HUDEP-2 (cell line): ENCODE measurements at regions not wholly inside any gene's neighbourhood (a gene's known extent, or its start where the extent isn't known, plus 50 kb on each side); places are given as distances from the start of the nearest gene placed in this dataset.
"Not testable (repeated sequence)": the region's sequence is repeated elsewhere in the genome, so short reads cannot be mapped to it uniquely, and the experiment has no call there.

ENCODE experiments used
- DNase-seq, 76 experiments: peaks; one replicate each; lab custom pipeline; 2025; ENCODE audit not compliant: unreplicated experiment in 76 of 76; lab: John Stamatoyannopoulos, UW

DNA sequence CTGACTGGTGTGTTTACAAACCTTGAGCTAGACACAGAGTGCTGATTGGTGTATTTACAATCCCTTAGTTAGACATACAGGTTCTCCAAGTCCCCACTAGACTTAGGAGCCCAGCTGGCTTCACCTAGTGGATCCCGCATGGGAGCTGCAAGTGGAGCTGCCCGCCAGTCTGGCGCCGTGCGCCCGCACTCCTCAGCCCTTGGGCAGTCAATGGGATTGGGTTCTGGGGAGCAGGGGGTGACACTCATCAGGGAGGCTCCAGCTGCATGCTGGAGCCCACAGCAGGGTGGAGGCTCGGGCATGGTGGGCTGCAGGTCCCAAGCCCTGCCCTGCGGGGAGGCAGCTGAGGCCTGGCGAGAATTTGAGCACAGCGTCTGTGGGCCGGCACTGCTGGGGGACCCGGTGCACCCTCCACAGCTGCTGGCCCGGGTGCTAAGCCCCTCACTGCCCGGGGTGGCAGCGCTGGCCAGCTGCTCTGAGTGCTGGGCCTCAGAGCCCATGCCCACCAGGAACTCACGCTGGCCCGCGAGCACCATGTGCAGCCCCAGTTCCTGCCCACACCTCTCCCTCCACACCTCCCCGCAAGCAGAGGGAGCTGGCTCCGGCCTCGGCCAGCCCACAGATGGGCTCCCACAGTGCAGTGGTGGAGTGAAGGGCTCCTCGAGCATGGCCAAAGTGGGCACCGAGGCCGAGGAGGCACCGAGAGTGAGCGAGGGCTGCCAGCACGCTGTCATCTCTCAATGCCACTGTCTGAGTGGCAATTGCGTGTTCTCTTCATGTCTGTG lies 290.6 kb upstream of the RGPD4 start:
- not testable (repeated sequence) for DNase-seq

GRCh38 chr2:107542314-107542740 lies 284.4 kb upstream of the RGPD4 start:
- DNase-seq, result no peak

GRCh38 chr2:107543793-107544192 lies 282.9 kb upstream of the RGPD4 start:
- no peak for DNase-seq

- DNase-seq, result no peak
Measured at GRCh38 chr2:107545066-107545465, 281.6 kb upstream of the RGPD4 start.

DNA sequence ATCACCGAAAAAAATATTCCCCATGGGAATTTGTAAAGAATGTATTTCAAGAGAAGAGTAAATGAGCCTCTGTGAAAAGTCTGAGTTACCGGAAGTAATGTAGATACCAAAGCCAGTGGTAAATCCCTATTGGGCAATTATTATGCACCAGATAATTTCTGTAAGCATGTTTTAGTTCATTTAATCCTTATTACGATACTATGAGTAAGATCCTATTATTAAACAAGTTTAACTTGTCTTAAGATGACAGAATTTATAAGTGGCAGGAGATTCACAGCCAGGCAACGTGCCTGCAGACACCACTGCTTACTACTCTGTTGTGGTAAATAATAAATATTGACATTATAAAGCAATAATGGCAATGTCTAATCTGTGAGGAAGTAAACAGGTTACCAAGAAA lies 280.8 kb upstream of the RGPD4 start:
- no peak for DNase-seq

DNA sequence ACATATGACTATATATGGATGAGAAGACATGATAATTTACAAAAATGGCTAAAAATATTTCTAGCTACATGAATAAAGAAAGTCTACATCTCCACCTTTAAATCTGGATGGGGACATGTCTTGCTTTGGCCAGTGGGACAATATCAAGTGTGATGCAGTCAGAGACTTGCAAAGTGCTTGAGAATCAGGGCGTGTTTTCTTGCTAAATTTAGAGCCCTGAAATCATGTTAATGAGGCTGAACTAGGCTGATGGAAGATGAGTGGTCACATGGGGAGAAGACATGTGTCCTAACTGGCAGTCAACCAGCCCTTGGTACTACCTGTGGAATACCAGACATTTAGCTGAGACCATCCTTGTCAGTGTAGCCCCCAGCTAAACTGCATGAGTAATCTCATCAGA lies 278.5 kb upstream of the RGPD4 start:
- no peak for DNase-seq

DNA sequence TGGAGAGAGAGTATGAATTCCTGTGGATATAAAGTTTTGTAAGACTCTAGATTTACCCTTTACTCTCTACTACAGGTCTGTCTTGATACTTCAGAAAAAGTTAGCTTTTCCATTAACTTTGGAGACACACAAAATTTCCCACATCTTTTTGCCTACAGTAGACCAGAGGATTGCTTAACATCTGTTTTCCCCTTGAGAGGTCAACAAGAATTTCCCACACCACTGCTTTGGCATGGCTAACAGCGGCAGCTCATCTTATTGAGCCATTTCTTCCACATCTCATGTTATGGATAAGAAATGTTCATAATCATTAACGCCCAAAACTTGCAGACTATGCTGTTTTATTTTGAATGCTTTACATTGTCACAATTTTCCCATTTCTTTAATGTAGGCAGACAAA lies 273.6 kb upstream of the RGPD4 start:
- DNase-seq, result no peak

DNA sequence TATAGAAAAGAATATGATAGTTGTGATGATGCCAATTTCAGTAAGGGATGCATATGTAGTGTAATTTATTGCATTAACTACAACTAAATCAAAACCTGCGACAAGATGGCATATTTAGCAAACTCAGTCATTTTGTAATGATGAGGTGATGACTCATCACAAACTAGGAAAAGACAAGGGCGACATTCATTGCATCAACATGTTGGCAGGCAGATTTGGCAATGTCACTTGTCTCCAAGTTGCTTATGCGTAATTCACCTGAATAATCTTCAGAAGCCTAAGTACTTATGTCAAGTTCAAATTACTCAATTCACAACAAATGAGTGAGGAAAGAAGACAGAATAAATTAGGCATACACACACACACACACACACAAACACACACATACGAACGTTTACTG lies 273.2 kb upstream of the RGPD4 start:
- DNase-seq, result no peak

DNA sequence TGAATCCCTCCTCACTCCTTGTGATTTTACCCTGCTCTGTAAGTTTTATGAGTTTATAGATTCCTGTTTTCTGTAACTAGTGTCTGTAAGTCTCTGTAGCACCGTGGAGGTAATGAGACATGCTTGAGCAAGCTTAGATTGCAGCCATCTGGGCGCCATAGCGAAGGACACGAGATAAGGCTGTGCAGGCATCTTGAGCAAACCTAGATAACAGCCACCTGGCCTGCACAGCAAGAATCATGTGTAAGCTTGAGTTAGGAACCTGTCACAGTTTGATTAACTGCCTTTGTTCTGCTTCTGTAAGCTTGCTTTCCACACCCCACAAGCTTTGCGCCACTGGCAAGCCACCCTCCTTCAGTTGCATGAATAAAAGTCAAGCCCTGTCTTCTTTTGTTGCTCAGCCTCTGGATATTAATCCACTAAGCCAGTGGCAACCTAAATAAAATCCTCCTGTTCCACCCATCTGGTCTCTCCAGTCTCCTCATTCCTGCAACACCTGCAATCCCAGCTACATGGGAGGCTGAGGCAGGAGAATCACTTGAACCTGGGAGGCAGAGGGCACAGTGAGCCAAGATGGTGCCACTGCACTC lies 270.6 kb upstream of the RGPD4 start:
- DNase-seq, result no peak

DNA sequence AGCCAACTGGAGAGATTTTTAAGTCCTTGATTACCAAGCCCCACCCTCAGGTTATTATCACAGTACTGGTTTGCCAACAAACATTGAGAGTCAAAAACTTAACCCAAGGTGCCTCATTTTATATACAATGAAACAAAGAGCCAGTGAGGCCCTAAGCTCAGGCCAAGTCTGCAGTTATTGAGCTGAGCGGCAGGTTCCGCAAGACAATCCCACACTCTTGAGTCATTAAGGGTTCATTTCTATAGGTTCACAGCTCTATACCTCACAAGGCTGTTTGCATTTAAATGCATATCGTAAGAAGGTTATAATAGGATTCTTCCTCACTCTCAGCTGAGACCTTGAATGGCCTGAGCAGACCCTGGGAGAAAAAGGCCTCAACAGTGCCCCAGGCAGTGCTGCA lies 268.4 kb upstream of the RGPD4 start:
- DNase-seq, result no peak

DNA sequence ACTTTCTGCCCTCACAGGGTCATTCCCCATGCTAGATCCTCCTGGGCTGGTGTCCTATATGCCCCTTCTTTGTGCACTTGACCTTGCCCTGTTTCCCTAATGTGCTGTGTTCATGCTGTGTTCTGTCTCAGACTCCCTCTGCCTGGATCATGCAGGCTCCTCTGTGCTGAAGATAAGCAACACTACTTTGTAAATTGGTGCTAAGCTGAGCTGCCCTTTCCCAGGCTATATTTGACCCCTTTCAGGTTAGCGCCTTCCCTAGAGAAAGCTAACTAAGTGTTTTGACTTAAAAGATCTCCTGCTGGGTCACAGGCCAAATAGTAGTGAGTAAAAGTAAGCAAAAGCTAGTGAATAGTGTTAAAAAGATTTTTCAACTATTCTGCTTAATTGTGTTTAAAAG lies 257.2 kb upstream of the RGPD4 start:
- no peak for DNase-seq

GRCh38 chr2:107570876-107571275 lies 255.8 kb upstream of the RGPD4 start:
- DNase-seq, result no peak

GRCh38 chr2:107572890-107573289 lies 253.8 kb upstream of the RGPD4 start:
- DNase-seq, result peak in 42 of 76 experiments; percentile 1 to 73 (median 23)

DNA sequence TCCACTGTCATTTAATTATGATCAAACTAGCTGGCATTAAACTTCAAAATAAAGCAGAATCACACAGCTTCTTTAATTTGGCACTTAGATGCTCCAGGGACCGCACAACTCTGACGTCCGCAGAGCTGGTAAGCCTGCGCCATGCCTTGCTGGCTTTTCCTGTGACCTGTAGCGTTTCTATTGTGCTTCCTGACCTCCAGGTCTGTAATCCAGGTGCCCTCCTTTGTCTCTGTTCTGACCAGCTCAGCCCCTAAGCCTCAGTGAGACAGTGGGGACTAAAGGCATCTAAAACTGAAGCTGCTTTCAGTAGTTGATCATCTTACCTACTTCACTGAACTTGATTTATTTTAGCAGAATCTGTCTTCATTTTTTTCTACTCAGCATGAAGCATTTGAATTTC lies 249.7 kb upstream of the RGPD4 start:
- DNase-seq, result no peak

GRCh38 chr2:107582487-107582886 lies 244.2 kb upstream of the RGPD4 start:
- DNase-seq, result no peak

- DNase-seq, result no peak
Measured at GRCh38 chr2:107584577-107584976, 242.1 kb upstream of the RGPD4 start.

- no peak for DNase-seq
Measured at GRCh38 chr2:107585851-107586250, 240.8 kb upstream of the RGPD4 start.

- no peak for DNase-seq
Measured at GRCh38 chr2:107588181-107588580, 238.5 kb upstream of the RGPD4 start.

DNA sequence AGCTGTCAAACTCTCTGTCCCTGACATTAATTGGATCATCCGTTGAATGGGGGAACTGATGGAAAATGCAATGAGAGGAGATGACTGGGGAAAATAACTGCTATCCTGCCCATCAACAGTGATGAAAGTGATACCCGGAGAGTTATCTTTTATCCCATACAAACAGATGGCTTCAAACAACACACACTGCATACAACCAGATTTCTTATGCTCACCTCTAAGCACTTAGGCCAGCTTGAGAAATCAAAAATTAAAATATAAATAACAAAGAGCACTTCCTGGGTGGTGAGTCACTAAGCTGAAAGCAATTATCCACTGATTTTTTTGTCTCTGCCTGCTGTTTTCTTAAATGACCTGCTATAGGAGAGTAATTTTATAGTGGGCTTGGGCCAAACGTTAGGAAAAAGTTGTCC lies 237.6 kb upstream of the RGPD4 start:
- DNase-seq, result no peak

GRCh38 chr2:107591561-107592279 lies 235.0 kb upstream of the RGPD4 start:
- DNase-seq, result no peak

- DNase-seq, result no peak
Measured at GRCh38 chr2:107592280-107592624, 234.4 kb upstream of the RGPD4 start.

GRCh38 chr2:107595285-107595684 lies 231.4 kb upstream of the RGPD4 start:
- peak in 1 of 76 experiments; percentile 2 for DNase-seq
